Activated CD8-positive, alpha-beta memory T cell treated with anti-CD3 and anti-CD28 coated beads for 36 hours (primary cell): ENCODE measurements at regions not wholly inside any gene's neighbourhood (a gene's known extent, or its start where the extent isn't known, plus 50 kb on each side); places are given as distances from the start of the nearest gene placed in this dataset.
"Not testable (repeated sequence)": the region's sequence is repeated elsewhere in the genome, so short reads cannot be mapped to it uniquely, and the experiment has no call there.

Source experiments
- CTCF ChIA-PET: fragments of 350-600 bp; sonication (Branson Sonifier 250); formaldehyde crosslinking; loops from one replicate; lab custom pipeline; 2021; ENCODE audit warnings: antibody characterized with exemption; lab: Charles Lee
- POLR2A ChIA-PET: fragments of 350-600 bp; sonication (Branson Sonifier 250); formaldehyde crosslinking; loops from one replicate; lab custom pipeline; 2021; ENCODE audit warnings: antibody characterized with exemption; lab: Charles Lee

DNA sequence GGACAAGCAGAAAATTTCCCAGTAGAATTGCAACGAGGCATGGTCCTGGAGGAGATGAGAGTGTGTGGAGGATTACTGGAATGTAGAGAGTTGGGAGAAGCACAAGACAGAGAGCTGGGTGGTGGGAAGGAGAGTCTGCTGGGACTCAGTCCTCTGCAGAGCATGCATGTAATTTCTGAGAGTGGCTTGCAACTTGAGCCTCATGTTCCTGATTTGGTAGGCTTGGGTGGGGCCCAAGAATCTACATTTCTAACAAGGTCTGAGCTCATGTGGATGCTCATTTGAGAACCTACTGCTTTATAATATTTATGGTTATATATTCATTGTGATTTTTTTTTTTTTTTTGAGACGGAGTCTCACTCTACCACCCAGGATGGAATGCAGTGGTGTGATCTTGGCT is 317.9 kb upstream of the COBL start:
- CTCF ChIA-PET = no interaction called here
- POLR2A ChIA-PET = no interaction called here

GRCh38 chr7:51634025-51634424 is 317.4 kb upstream of the COBL start:
- CTCF ChIA-PET = no interaction called here
- POLR2A ChIA-PET = no interaction called here

GRCh38 chr7:51633596-51633995 is 317.0 kb upstream of the COBL start:
- ChIA-PET CTCF (no interaction called here), POLR2A (no interaction called here)

GRCh38 chr7:51633006-51633405 is 316.4 kb upstream of the COBL start:
- CTCF ChIA-PET = no interaction called here
- POLR2A ChIA-PET = no interaction called here

- ChIA-PET POLR2A (no interaction called here), CTCF (no interaction called here)
Observed at GRCh38 chr7:51630933-51631332, 314.3 kb upstream of the COBL start.

- ChIA-PET CTCF (no interaction called here), POLR2A (no interaction called here)
Observed at GRCh38 chr7:51629206-51629605, 312.6 kb upstream of the COBL start.

GRCh38 chr7:51621956-51622355 is 305.3 kb upstream of the COBL start:
- POLR2A ChIA-PET = no interaction called here
- CTCF ChIA-PET = no interaction called here

DNA sequence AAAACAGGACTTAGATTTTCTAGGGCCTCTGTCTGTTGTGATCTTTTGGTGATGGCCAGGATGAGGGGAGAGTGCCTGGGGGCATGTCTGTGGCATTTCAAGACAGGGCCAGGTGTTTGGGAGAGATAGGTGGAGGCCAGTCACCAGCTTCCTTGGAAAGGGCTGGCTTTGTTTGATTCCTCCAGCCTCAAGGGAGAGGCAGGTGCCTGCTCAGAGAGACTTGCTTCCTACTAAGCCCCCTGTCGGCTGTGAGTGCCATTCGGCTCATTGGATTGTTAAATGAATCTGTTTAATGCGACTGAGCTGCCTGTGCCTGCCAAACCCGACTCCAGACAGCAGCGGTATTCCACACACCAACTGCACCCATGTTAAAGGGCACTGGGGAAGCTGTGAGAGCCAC is 304.1 kb upstream of the COBL start:
- CTCF ChIA-PET = no interaction called here
- POLR2A ChIA-PET = no interaction called here

- ChIA-PET POLR2A (no interaction called here), CTCF (no interaction called here)
Observed at GRCh38 chr7:51619880-51620279, 303.3 kb upstream of the COBL start.

- ChIA-PET POLR2A (no interaction called here), CTCF (no interaction called here)
Observed at GRCh38 chr7:51617686-51618085, 301.1 kb upstream of the COBL start.

GRCh38 chr7:51613911-51614357 is 297.3 kb upstream of the COBL start:
- POLR2A ChIA-PET = no interaction called here
- CTCF ChIA-PET = no interaction called here

DNA sequence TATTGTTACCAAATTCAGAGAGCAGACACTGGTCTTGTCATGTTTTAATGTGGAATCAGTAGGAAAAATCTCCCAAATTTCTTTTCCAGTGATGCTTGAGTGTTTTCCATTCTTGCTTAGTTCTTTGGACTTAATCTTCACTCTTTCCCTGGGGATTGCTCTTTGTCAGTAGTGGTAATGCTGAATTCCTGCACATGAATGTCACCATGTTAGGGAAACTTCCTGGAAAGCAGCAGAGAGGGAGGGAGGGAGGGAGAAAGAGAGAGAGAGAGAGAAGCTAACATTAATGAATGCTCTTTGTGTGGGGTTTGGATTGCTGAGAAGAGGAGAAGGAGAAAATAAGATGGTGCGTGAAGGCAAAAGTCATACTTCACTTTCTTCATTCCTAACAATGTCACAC is 295.3 kb upstream of the COBL start:
- POLR2A ChIA-PET = no interaction called here
- CTCF ChIA-PET = no interaction called here

GRCh38 chr7:51607447-51607846 is 290.8 kb upstream of the COBL start:
- POLR2A ChIA-PET = no interaction called here
- CTCF ChIA-PET = no interaction called here

- POLR2A ChIA-PET = no interaction called here
- CTCF ChIA-PET = no interaction called here
Observed at GRCh38 chr7:51606601-51607154, 290.1 kb upstream of the COBL start.

GRCh38 chr7:51602376-51602775 is 285.8 kb upstream of the COBL start:
- ChIA-PET CTCF (no interaction called here), POLR2A (no interaction called here)

DNA sequence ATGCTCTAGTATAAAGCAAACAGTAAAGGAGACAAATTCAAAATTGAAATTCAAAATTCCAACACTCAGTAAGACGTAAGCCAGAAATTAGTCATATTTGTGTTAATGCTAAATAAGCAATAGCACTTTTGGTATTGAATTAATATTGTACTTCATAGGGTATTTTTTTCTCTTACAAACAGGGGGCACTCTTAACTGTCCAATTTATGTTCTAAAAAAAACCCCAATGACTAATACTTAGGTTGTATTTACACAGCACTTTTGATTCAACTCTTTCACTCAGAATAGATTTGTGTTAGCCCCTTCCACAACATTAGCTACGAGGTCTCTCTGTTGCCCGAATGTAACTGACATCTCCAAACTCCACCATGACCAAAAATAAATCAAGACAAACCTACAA is 284.9 kb upstream of the COBL start:
- CTCF ChIA-PET = no interaction called here
- POLR2A ChIA-PET = no interaction called here

GRCh38 chr7:51599935-51600334 is 283.3 kb upstream of the COBL start:
- CTCF ChIA-PET, POLR2A ChIA-PET: not testable (repeated sequence)

GRCh38 chr7:51593628-51594027 is 277.0 kb upstream of the COBL start:
- CTCF ChIA-PET = no interaction called here
- POLR2A ChIA-PET = no interaction called here

GRCh38 chr7:51592842-51593599 is 276.4 kb upstream of the COBL start:
- CTCF ChIA-PET = no interaction called here
- POLR2A ChIA-PET = no interaction called here

- ChIA-PET CTCF (no interaction called here), POLR2A (no interaction called here)
Observed at GRCh38 chr7:51591223-51591622, 274.6 kb upstream of the COBL start.

DNA sequence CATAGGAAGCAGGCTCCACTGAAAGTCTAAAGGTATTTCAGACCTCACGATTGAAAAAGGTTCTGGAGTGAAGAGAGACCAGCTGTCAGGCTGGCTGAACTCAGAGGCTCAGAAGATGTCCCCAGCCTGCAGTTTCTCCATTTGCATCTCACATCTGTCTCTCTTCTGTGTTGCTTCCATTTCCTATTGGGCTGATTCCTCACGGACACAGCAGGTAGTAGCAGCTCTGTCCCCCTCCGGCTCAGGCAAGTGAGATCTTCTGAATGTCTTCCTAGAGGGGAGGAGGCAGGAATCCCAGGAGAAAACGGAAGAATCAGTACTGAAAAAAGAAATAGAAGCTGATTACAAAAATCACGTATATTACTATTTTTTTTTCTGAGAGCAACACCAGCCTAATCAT is 274.1 kb upstream of the COBL start:
- POLR2A ChIA-PET = no interaction called here
- CTCF ChIA-PET = no interaction called here

- CTCF ChIA-PET = no interaction called here
- POLR2A ChIA-PET = no interaction called here
Observed at GRCh38 chr7:51589111-51589510, 272.5 kb upstream of the COBL start.
